Bronchial epithelial cell (primary cell): ENCODE measurements at regions not wholly inside any gene's neighbourhood (a gene's known extent, or its start where the extent isn't known, plus 50 kb on each side); places are given as distances from the start of the nearest gene placed in this dataset.

Source experiments
- DNase-seq: peaks from one replicate; pipeline ENCODE4 v3.0.0-alpha.2; 2010; ENCODE audit warnings: low read depth
- FAIRE-seq: peaks from 2 replicates; lab custom pipeline; 2011; peaks lifted over from hg19 to GRCh38; lab: Jason Lieb, UNC
- H3K27me3 ChIP-seq: 2 replicates; pipeline ENCODE4 v1.5.1; 2011; ENCODE audit warnings: low read length; ENCODE audit not compliant: control insufficient read depth, insufficient read depth
- H3K36me3 ChIP-seq: 2 replicates; pipeline ENCODE4 v1.5.1; 2011; ENCODE audit warnings: low read length; ENCODE audit not compliant: control insufficient read depth, insufficient read depth
- H3K4me3 ChIP-seq: 2 replicates; pipeline ENCODE4 v1.5.1; 2011; ENCODE audit warnings: mild to moderate bottlenecking, low read depth, low read length, control low read depth
- TF ChIP-seq, protein P1 (sequence below): IDR thresholded peaks from 2 replicates; pipeline ENCODE4 v1.5.1; 2011; ENCODE audit warnings: mild to moderate bottlenecking, moderate library complexity, low read length, control low read depth, inconsistent platforms; ENCODE audit not compliant: insufficient read depth, severe bottlenecking

DNA sequence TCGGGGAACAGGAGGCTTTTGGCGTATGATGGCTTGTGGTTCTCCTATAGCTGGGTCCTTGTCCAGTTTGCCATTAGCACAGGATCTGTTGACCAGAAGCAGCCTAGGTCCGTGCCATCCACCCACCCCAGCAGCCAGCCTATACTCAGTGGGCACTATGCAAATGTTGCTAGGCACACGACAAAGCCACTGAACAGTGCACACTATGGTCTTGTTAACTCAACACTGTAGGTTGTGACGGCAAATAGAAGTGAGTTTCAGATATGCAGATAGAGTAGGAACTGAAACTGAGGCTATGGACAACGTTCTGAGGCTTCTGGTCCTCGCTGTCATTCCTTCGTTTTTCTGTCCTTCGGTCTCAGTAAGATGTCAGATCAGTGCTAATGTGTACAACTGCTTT, 541.3 kb upstream of the TENM3 start:
- FAIRE-seq (no peak), DNase-seq (no peak)
- H3K27me3 ChIP-seq = no peaks in the 10 kb centered on the region
- H3K4me3 ChIP-seq = no peak overlapping the region
- H3K36me3 ChIP-seq = no peaks in the 10 kb centered on the region
- TF ChIP-seq, protein P1, sequence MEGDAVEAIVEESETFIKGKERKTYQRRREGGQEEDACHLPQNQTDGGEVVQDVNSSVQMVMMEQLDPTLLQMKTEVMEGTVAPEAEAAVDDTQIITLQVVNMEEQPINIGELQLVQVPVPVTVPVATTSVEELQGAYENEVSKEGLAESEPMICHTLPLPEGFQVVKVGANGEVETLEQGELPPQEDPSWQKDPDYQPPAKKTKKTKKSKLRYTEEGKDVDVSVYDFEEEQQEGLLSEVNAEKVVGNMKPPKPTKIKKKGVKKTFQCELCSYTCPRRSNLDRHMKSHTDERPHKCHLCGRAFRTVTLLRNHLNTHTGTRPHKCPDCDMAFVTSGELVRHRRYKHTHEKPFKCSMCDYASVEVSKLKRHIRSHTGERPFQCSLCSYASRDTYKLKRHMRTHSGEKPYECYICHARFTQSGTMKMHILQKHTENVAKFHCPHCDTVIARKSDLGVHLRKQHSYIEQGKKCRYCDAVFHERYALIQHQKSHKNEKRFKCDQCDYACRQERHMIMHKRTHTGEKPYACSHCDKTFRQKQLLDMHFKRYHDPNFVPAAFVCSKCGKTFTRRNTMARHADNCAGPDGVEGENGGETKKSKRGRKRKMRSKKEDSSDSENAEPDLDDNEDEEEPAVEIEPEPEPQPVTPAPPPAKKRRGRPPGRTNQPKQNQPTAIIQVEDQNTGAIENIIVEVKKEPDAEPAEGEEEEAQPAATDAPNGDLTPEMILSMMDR = no peak

DNA sequence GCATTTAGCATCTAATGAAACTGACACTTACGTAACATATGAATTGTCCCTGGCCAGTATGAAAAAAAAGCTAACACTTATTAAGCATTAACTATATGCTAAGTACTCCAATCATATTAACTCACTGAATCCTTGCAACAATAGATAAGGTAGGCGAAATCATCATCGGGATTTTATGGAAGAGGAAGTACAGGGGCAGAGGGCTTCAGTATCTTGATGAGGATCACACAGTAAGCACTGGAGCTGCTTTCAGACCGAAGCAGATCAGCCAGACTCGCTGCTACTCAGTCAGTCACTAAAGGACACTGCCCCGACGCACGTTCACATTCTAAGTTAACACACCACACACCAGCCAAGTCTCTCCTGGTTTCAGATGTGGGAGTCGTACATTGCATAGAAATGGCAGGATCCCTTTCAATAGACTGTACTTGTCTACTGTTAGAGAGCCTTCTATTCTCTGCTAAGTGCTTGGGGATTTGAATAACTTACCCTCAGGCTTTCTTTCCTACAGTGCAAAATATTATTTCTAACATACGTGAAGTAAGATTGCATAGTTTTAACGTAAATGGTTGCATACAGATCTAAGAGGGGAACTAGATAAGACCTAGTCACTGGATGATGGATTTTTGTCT, 540.2 kb upstream of the TENM3 start:
- DNase-seq (no peak), FAIRE-seq (peak; percentile 23)
- no peak overlapping the region for H3K4me3 ChIP-seq
- H3K36me3 ChIP-seq = no peaks in the 10 kb centered on the region
- TF ChIP-seq, protein P1 = no peak
- no peaks in the 10 kb centered on the region for H3K27me3 ChIP-seq

DNA sequence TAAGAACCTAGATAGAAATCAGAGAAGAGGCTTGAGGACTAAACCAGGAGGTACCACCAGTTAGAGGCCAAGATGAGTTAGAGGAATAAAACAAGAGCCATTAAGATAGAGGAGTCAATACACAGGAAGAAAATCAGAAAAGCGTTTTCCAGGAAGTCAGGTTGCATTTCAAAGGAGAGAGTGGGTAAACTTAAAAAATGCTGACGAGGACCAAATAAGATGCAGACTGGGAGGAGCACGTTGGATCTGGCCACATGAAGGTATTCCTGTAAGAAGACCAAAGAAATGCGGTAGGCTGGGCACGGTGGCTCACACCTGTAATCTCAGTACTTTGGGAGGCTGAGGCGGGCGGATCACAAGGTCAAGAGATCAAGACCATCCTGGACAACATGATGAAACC, 533.1 kb upstream of the TENM3 start:
- DNase-seq (no peak), FAIRE-seq (no peak)
- H3K27me3 ChIP-seq = no peaks in the 10 kb centered on the region
- no peaks in the 10 kb centered on the region for H3K36me3 ChIP-seq
- TF ChIP-seq, protein P1 = no peak
- H3K4me3 ChIP-seq = no peak overlapping the region

DNA sequence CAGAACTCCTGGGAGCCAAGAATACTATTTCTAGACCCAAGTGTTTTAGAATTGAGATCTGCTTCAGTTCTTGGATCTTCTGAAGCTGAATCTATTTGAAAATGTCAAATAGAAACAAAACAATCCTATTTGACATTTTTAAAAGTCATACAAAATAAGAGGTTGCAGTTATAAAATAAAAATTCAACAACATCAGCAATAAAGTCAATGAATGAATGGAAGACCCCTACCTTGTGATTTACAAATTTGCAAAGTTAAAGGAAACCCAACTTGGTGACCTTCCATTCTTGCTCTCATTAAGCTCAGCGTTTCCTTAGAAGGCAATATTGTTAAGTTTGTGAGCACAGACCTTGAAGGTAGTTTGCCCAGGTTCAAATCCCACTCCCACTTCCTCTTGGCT, 531.8 kb upstream of the TENM3 start:
- Histone ChIP-seq H3K36me3 (no peaks in the 10 kb centered on the region), H3K4me3 (no peak overlapping the region), H3K27me3 (no peaks in the 10 kb centered on the region)
- TF ChIP-seq, protein P1 = no peak
- FAIRE-seq = no peak
- no peak for DNase-seq

DNA sequence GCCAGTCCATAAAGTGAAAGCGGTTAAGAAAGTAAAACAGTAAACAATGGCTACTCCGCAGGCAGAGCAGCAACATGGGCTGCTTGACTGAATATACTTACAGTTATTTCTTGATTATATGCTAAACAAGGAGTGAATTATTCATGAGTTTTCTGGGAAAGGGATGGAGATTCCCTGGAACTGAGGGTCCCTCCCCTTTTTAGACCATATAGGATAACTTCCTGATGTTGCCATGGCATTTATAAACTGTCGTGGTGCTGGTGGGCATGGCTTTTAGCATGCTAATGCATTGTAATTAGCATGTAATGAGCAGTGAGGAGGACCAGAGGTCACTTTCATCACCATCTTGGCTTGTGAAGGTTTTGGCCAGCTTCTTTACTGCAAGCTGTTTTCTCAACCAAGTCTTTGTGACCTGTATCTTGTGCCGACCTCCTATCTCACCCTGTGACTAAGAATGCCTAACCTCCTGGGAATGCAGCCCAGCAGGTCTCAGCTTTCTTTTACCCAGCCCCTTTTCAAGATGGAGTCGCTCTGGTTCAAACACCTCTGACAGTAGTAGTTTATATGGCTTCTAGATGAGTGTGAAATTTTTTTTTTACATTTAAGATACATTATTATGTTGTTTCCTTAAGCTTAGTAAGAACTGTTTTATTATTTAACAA, 514.8 kb upstream of the TENM3 start:
- Histone ChIP-seq H3K27me3 (no peaks in the 10 kb centered on the region), H3K4me3 (no peak overlapping the region), H3K36me3 (no peaks in the 10 kb centered on the region)
- FAIRE-seq (no peak), DNase-seq (peak; percentile 13)
- TF ChIP-seq, protein P1 = no peak
